ENCODE measurements at regions not wholly inside any gene's neighbourhood (a gene's known extent, or its start where the extent isn't known, plus 50 kb on each side); places are given as distances from the start of the nearest gene placed in this dataset.

DNA sequence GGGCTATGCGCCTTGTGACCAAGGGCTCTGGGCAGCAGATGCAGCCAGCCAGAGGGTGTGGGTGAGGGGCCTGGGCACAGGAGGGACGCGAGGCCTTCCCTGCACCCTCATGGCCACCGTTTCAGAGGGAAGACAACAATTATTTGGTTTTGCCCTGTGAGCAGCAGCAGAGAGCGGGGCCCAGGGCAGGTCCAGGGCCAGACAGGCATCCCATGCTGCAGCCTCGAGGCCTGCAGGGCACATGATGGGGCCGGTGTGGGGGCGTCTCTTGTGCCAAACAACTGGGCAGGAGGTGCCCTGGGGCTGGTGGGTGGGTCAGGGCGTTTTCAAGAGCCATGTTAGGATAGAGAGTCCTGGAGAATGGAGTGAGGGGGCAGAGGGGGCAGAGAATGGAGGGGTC, 79.4 kb downstream of the SCGB2B2 start:
- H3K4me3 ChIP-seq (ENCODE audit: low read depth, low read length) = no peak overlapping the region
- FAIRE-seq = no peak

GRCh38 chr19:34596989-34597388, 80.0 kb downstream of the SCGB2B2 start:
- Histone ChIP-seq H3K4me3 (ENCODE audit: low read depth, low read length) (no peak overlapping the region), H3K27me3 (ENCODE audit: control insufficient read depth, insufficient read depth, low read length) (no peaks in the 10 kb centered on the region), H3K36me3 (ENCODE audit: control insufficient read depth, insufficient read depth, low read length) (no peaks in the 10 kb centered on the region)
- no peak for FAIRE-seq
- no peak for TF ChIP-seq CTCF (IDR thresholded peaks at IDR 0.05; ENCODE audit: insufficient read depth, low read length, severe bottlenecking)
- DNase-seq (ENCODE audit: low read depth) = no peak

More for the DNA sequence above, 79.4 kb downstream of the SCGB2B2 start:
- no peak for TF ChIP-seq CTCF (IDR thresholded peaks at IDR 0.05; ENCODE audit: insufficient read depth, low read length, severe bottlenecking)
- H3K36me3 ChIP-seq (ENCODE audit: control insufficient read depth, insufficient read depth, low read length) = no peaks in the 10 kb centered on the region
- no peaks in the 10 kb centered on the region for H3K27me3 ChIP-seq (ENCODE audit: control insufficient read depth, insufficient read depth, low read length)
- DNase-seq (ENCODE audit: low read depth) = no peak

DNA sequence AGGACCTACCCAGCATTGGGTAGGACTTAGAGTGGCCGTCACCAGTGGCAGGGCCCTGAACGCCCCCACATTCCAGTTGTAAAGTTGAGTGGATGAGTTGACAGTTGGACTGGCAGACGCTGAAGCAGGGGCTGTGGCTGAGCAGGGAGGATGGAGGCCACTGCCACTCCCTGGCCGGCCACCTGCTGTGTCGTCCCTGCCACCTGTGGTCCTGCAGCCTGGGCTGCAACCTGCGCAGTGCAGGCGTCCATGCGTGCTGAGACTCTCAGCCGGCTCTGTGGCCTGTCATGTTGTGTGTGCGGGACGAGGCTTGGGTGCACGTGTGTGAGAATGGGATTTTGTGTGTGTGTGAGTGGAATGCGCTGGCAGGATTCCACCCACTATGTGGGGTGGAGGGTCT, 80.8 kb downstream of the SCGB2B2 start:
- FAIRE-seq = no peak

DNA sequence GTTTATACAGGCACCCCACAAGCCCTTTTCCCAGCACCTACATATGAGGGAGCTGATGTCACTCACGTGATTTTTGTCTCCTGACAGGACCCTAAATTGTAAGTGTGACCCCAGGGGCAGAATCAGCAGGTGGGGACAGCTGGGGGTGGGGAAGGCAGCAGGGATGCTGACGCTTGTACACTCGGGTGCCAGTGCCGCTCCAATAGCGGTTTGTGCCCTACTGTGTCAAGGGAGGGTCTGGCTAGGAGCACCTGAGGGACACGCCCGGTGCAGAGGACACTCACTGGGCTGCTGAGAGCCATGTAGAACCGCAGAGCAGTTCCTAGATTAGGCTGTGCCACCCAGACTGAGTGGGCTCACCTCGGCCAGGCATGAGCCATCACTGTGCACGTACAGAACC, 81.3 kb downstream of the SCGB2B2 start:
- H3K4me3 ChIP-seq (ENCODE audit: low read depth, low read length) = no peak overlapping the region
- no peak for TF ChIP-seq CTCF (IDR thresholded peaks at IDR 0.05; ENCODE audit: insufficient read depth, low read length, severe bottlenecking)
- H3K27me3 ChIP-seq (ENCODE audit: control insufficient read depth, insufficient read depth, low read length) = no peaks in the 10 kb centered on the region
- DNase-seq (ENCODE audit: low read depth) (no peak), FAIRE-seq (no peak)
- no peaks in the 10 kb centered on the region for H3K36me3 ChIP-seq (ENCODE audit: control insufficient read depth, insufficient read depth, low read length)

More for the DNA sequence above, 80.8 kb downstream of the SCGB2B2 start:
- Histone ChIP-seq H3K27me3 (ENCODE audit: control insufficient read depth, insufficient read depth, low read length) (no peaks in the 10 kb centered on the region), H3K4me3 (ENCODE audit: low read depth, low read length) (no peak overlapping the region), H3K36me3 (ENCODE audit: control insufficient read depth, insufficient read depth, low read length) (no peaks in the 10 kb centered on the region)
- DNase-seq (ENCODE audit: low read depth) = no peak
- TF ChIP-seq CTCF (IDR thresholded peaks at IDR 0.05; ENCODE audit: insufficient read depth, low read length, severe bottlenecking) = no peak

GRCh38 chr19:34590228-34590627, 86.7 kb downstream of the SCGB2B2 start:
- FAIRE-seq = no peak

More at GRCh38 chr19:34590228-34590627, 86.7 kb downstream of the SCGB2B2 start:
- no peaks in the 10 kb centered on the region for H3K27me3 ChIP-seq (ENCODE audit: control insufficient read depth, insufficient read depth, low read length)
- TF ChIP-seq CTCF (IDR thresholded peaks at IDR 0.05; ENCODE audit: insufficient read depth, low read length, severe bottlenecking) = no peak
- DNase-seq (ENCODE audit: low read depth) = no peak
- H3K36me3 ChIP-seq (ENCODE audit: control insufficient read depth, insufficient read depth, low read length) = no peaks in the 10 kb centered on the region
- no peak overlapping the region for H3K4me3 ChIP-seq (ENCODE audit: low read depth, low read length)
